GM12875 (cell line): ENCODE measurements at regions not wholly inside any gene's neighbourhood (a gene's known extent, or its start where the extent isn't known, plus 50 kb on each side); places are given as distances from the start of the nearest gene placed in this dataset.
"Not testable (repeated sequence)": the region's sequence is repeated elsewhere in the genome, so short reads cannot be mapped to it uniquely, and the experiment has no call there.

Source experiments
- H3K4me3 ChIP-seq: one replicate; pipeline ENCODE4 v1.5.1; 2011; ENCODE audit warnings: low read depth, low read length, control low read depth
- CTCF ChIP-seq: IDR thresholded peaks from 2 replicates; pipeline ENCODE4 v1.5.1; 2011; ENCODE audit warnings: low read depth, mild to moderate bottlenecking, control low read depth, inconsistent platforms, low read length, moderate library complexity, borderline replicate concordance; ENCODE audit not compliant: insufficient read depth

GRCh38 chr2:40034801-40035200, 255.7 kb upstream of the THUMPD2 start:
- no peak overlapping the region for H3K4me3 ChIP-seq
- TF ChIP-seq CTCF: no peak

GRCh38 chr2:40034198-40034597, 255.1 kb upstream of the THUMPD2 start:
- TF ChIP-seq CTCF: no peak
- H3K4me3 ChIP-seq: no peak overlapping the region

- no peak for TF ChIP-seq CTCF
- no peak overlapping the region for H3K4me3 ChIP-seq
Measured at GRCh38 chr2:40033781-40034180, 254.7 kb upstream of the THUMPD2 start.

GRCh38 chr2:40032650-40033319, 253.7 kb upstream of the THUMPD2 start:
- no peak for TF ChIP-seq CTCF
- no peak overlapping the region for H3K4me3 ChIP-seq

- TF ChIP-seq CTCF: no peak
- H3K4me3 ChIP-seq: no peak overlapping the region
Measured at GRCh38 chr2:40030456-40030975, 251.5 kb upstream of the THUMPD2 start.

GRCh38 chr2:40028792-40029488, 249.9 kb upstream of the THUMPD2 start:
- no peak overlapping the region for H3K4me3 ChIP-seq
- no peak for TF ChIP-seq CTCF

- H3K4me3 ChIP-seq: no peak overlapping the region
Measured at GRCh38 chr2:40027968-40028367, 248.9 kb upstream of the THUMPD2 start.

GRCh38 chr2:40025276-40025675, 246.2 kb upstream of the THUMPD2 start:
- not testable (repeated sequence) for H3K4me3 ChIP-seq

More at GRCh38 chr2:40027968-40028367, 248.9 kb upstream of the THUMPD2 start:
- no peak for TF ChIP-seq CTCF
